Smooth muscle cell (in vitro differentiated cells): ENCODE measurements at regions not wholly inside any gene's neighbourhood (a gene's known extent, or its start where the extent isn't known, plus 50 kb on each side); places are given as distances from the start of the nearest gene placed in this dataset.

Source experiments
- DNase-seq: peaks from one replicate; lab custom pipeline; 2025; ENCODE audit not compliant: unreplicated experiment; lab: John Stamatoyannopoulos, UW
- H2AFZ ChIP-seq: fragments of 200-600 bp; sonication (generic); 2 replicates; pipeline ENCODE4 v1.6.0; 2016; ENCODE audit warnings: antibody characterized with exemption, low read depth, mild to moderate bottlenecking
- H3F3A ChIP-seq: fragments of 200-600 bp; sonication (generic); 2 replicates; pipeline ENCODE4 v1.6.0; 2017; ENCODE audit warnings: antibody characterized with exemption, low read depth
- H3K27ac ChIP-seq: fragments of 200-600 bp; sonication (generic); 2 replicates; pipeline ENCODE4 v1.5.1; 2016; ENCODE audit warnings: low read depth, mild to moderate bottlenecking
- H3K27me3 ChIP-seq: fragments of 200-600 bp; sonication (generic); 2 replicates; pipeline ENCODE4 v1.6.1; 2016; ENCODE audit warnings: low read depth, mild to moderate bottlenecking
- H3K36me3 ChIP-seq: fragments of 200-600 bp; sonication (generic); 2 replicates; pipeline ENCODE4 v1.5.1; 2016; ENCODE audit warnings: low read depth
- H3K4me1 ChIP-seq: fragments of 200-600 bp; sonication (generic); 2 replicates; pipeline ENCODE4 v1.5.1; 2016; ENCODE audit warnings: low read depth
- H3K4me2 ChIP-seq: fragments of 200-600 bp; sonication (generic); 2 replicates; pipeline ENCODE4 v1.6.0; 2016; ENCODE audit warnings: mild to moderate bottlenecking
- H3K4me3 ChIP-seq: fragments of 200-600 bp; sonication (generic); 2 replicates; pipeline ENCODE4 v1.5.1; 2016; ENCODE audit warnings: mild to moderate bottlenecking
- H3K79me2 ChIP-seq: fragments of 200-600 bp; sonication (generic); 2 replicates; pipeline ENCODE4 v1.6.0; 2016; ENCODE audit warnings: low read depth, mild to moderate bottlenecking
- H3K9ac ChIP-seq: fragments of 200-600 bp; sonication (generic); 2 replicates; pipeline ENCODE4 v1.6.0; 2016; ENCODE audit warnings: low read depth
- H3K9me3 ChIP-seq: fragments of 200-600 bp; sonication (generic); replicated peaks from 2 replicates; pipeline ENCODE4 v1.5.1; 2016; ENCODE audit warnings: low read depth
- H4K20me1 ChIP-seq: fragments of 200-600 bp; sonication (generic); 2 replicates; pipeline ENCODE4 v1.6.0; 2016; ENCODE audit warnings: low read depth
- WGBS: methylation state at CpG from one replicate; pipeline ENCODE4 v1.1.7; 2016; ENCODE audit warnings: low lambda C conversion rate; 5-methylcytosine and 5-hydroxymethylcytosine counted together
- TF ChIP-seq, protein P1 (sequence below): fragments of 200-600 bp; sonication (generic); IDR thresholded peaks from 2 replicates; pipeline ENCODE4 v1.5.1; 2017; ENCODE audit warnings: borderline replicate concordance, mild to moderate bottlenecking, antibody characterized with exemption; ENCODE audit not compliant: insufficient read depth, poor library complexity, severe bottlenecking

DNA sequence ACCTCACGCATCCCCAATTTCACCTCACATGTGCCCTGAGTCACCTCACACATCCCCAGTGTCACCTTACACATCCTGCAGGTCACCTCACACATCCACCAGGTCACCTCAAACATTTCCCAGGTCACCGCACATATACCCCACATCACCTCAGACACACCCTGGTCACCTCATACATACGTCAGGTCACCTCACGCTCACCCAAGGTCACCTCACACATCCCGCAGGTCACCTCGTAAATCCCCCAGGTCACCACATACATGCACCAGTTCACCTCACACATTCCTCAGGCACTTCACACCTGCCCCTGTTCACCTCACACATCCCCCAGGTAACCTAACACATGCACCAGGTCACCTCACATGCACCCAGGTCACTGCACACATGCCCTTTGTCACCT lies 864.0 kb downstream of the TMEM121 start:
- no peak for DNase-seq
- Histone ChIP-seq H3K9ac (no peak overlapping the region), H3K27me3 (no peaks in the 10 kb centered on the region), H3K9me3 (peaks cover 7% of the 10 kb centered on the region), H3K4me3 (no peak overlapping the region), H3F3A (no peaks in the 10 kb centered on the region), H3K27ac (no peak overlapping the region), H3K36me3 (no peaks in the 10 kb centered on the region), H3K4me2 (no peak overlapping the region), H2AFZ (no peak overlapping the region), H3K4me1 (no peaks in the 10 kb centered on the region), H3K79me2 (no peaks in the 10 kb centered on the region), H4K20me1 (no peaks in the 10 kb centered on the region)
- TF ChIP-seq, protein P1, sequence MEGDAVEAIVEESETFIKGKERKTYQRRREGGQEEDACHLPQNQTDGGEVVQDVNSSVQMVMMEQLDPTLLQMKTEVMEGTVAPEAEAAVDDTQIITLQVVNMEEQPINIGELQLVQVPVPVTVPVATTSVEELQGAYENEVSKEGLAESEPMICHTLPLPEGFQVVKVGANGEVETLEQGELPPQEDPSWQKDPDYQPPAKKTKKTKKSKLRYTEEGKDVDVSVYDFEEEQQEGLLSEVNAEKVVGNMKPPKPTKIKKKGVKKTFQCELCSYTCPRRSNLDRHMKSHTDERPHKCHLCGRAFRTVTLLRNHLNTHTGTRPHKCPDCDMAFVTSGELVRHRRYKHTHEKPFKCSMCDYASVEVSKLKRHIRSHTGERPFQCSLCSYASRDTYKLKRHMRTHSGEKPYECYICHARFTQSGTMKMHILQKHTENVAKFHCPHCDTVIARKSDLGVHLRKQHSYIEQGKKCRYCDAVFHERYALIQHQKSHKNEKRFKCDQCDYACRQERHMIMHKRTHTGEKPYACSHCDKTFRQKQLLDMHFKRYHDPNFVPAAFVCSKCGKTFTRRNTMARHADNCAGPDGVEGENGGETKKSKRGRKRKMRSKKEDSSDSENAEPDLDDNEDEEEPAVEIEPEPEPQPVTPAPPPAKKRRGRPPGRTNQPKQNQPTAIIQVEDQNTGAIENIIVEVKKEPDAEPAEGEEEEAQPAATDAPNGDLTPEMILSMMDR: no peak
- 94% methylated on average over 6 of the region's 6 CpGs for WGBS

DNA sequence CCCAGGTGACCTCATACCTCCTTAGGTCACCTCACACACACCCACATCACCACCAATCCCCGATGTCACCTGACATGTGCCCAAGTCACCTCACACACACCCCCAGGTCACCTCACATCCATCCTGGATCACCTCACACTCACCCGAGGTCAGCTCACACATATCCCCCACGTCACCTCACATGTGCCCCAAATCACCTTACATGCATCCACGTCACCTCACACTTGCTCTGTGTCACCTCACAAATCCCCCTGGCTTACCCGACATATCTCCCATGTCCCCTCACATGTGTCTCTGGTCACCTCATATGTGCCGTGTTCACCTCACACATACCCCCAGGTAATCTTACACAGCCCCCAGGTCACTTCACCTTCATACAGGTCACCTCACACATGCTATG lies 864.6 kb downstream of the TMEM121 start:
- 77% methylated on average over 6 of the region's 6 CpGs for WGBS
- Histone ChIP-seq H2AFZ (no peak overlapping the region), H3K36me3 (no peaks in the 10 kb centered on the region), H3K9ac (no peak overlapping the region), H3F3A (no peaks in the 10 kb centered on the region), H3K4me3 (no peak overlapping the region), H3K27me3 (no peaks in the 10 kb centered on the region), H3K79me2 (no peaks in the 10 kb centered on the region), H3K4me2 (no peak overlapping the region), H4K20me1 (no peaks in the 10 kb centered on the region), H3K9me3 (peaks cover 7% of the 10 kb centered on the region), H3K27ac (no peak overlapping the region), H3K4me1 (no peaks in the 10 kb centered on the region)
- TF ChIP-seq, protein P1: no peak
- no peak for DNase-seq

DNA sequence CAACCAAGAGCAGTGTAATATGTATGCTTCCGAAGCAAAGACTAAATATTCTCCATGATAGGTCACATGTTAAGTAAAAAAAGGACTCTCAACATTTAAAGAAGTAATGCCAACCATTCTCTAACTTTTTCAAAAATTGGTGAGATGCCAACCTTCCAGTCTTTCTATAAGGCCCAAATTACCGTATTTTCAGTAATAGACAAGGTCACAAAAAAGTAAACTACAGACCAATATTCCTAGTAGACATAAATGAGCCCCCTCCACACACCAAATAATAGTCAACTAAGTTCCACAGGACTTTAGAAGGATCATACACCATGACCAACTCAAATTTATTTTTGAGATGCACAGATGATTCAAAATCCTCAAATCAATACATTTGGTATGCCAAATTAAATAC lies 867.4 kb downstream of the TMEM121 start:
- no peak for DNase-seq
- Histone ChIP-seq H3K9ac (no peak overlapping the region), H3K9me3 (peaks cover 4% of the 10 kb centered on the region), H3K79me2 (no peaks in the 10 kb centered on the region), H3K27ac (no peak overlapping the region), H3K4me1 (no peaks in the 10 kb centered on the region), H3K27me3 (no peaks in the 10 kb centered on the region), H3K4me2 (no peak overlapping the region), H3F3A (no peaks in the 10 kb centered on the region), H2AFZ (no peak overlapping the region), H3K36me3 (no peaks in the 10 kb centered on the region), H3K4me3 (no peak overlapping the region), H4K20me1 (no peaks in the 10 kb centered on the region)
- TF ChIP-seq, protein P1: no peak
- WGBS: 60% methylated on average over 2 of the region's 2 CpGs

DNA sequence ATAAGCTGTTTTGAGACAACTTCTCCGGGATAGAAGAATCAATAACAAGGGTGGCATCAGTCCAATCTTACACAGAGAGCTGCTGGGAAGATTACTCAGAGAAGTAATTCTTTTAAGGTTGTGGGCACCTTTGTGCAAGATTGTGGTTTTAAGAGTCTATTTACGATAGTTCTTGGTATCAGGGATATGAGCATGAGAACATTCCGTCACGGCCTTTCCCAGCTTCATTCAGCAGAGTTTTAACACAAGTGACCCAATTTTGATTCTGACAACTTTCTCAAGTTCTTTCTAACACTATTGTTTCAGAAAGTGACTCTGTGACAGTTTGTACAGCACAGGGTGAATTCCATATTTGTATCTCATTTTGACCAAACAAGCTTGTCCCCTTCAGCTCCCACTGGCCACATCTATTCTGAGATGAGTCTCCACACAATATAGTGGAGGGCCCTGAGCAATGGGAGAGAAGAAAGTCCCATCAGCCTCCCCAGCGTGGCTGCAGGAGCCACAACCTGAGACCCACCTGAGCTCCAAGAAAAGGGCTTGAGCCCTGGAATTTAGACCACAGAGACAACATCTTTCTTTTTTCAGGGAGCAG lies 869.2 kb downstream of the TMEM121 start:
- no peaks in the 10 kb centered on the region for H3F3A ChIP-seq
- no peak overlapping the region for H3K4me2 ChIP-seq
- H3K27ac ChIP-seq: no peak overlapping the region
- no peaks in the 10 kb centered on the region for H3K4me1 ChIP-seq
- no peak overlapping the region for H3K9ac ChIP-seq
- no peaks in the 10 kb centered on the region for H4K20me1 ChIP-seq
- 66% methylated on average over 5 of the region's 5 CpGs for WGBS
- no peaks in the 10 kb centered on the region for H3K79me2 ChIP-seq
- H3K9me3 ChIP-seq: no peaks in the 10 kb centered on the region
- H3K27me3 ChIP-seq: no peaks in the 10 kb centered on the region
- H2AFZ ChIP-seq: no peak overlapping the region
- no peaks in the 10 kb centered on the region for H3K36me3 ChIP-seq
- TF ChIP-seq, protein P1: no peak
- no peak overlapping the region for H3K4me3 ChIP-seq
- DNase-seq: no peak
